ENCODE measurements at regions not wholly inside any gene's neighbourhood (a gene's known extent, or its start where the extent isn't known, plus 50 kb on each side); places are given as distances from the start of the nearest gene placed in this dataset.
"Not testable (repeated sequence)": the region's sequence is repeated elsewhere in the genome, so short reads cannot be mapped to it uniquely, and the experiment has no call there.

DNA sequence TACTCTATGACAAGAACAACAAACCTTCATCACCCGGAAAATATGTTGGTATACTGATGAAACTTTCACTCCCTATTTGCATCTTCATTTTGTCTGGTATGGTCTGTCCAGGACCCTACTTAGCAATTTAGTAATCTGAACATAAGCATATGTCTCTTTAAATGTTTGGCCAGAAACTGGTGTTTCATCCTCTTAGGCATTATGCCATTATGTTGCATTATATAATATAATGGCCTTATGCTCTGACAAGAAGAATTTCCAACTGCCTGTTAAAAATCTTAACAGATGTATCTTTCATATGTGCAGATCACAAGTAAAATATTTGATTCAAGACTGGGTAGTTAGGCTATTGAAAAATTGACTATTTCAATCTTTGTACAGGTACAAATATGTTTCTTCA lies 610.6 kb upstream of the PRR20A start:
- DNase-seq (ENCODE audit: low spot score in 2 of 2) = no peak
- Histone ChIP-seq H3K9me3 (no peaks in the 10 kb centered on the region), H3K4me1 (no peaks in the 10 kb centered on the region), H3K27me3 (no peaks in the 10 kb centered on the region), H3K36me3 (no peaks in the 10 kb centered on the region), H3K4me3 (no peak overlapping the region), H3K27ac (no peak overlapping the region)
- 91 to 94% methylated on average over 1 of the region's 1 CpG for WGBS, 2 donors
- TF ChIP-seq POLR2A (IDR thresholded peaks at IDR 0.05) (no peak), EP300 (IDR thresholded peaks at IDR 0.05) (no peak), CTCF (IDR thresholded peaks at IDR 0.05) (no peak)

GRCh38 chr13:56547921-56548320 lies 592.8 kb upstream of the PRR20A start:
- 94 to 96% methylated on average over 11 of the region's 11 CpGs for WGBS, 2 donors
- H3K4me3 ChIP-seq; H3K27me3 ChIP-seq; H3K4me1 ChIP-seq; H3K27ac ChIP-seq; H3K36me3 ChIP-seq; DNase-seq (ENCODE audit: low spot score in 2 of 2); H3K9me3 ChIP-seq: not testable (repeated sequence)

DNA sequence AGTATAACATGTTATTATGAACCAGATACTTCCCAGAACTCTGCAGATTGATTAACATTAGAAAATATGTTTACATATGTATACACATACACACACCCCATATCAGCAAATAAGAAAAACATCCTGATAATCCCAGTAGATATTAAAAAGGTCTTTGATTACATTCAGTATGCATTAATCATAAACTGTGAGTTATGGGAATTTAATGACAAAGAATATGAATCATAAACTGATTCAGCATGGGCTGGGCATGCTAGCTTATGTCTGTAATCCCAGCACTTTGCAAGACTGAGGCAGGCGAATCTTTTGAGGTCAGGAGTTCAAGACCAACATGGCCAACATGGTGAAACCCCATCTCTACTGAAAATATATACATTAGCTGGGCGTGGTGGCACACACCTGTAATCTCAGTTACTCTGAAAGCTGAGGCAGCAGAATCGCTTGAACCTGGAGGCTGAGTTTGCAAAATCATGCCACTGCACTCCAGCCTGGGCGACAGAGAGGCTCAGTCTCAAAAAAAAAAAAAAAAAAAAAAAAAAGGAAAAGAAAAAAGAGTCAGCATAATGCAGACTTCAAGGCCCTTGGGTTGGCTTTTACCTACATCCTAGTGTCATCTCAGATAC lies 581.9 kb upstream of the PRR20A start:
- TF ChIP-seq CTCF (IDR thresholded peaks at IDR 0.05) = no peak
- no peak for TF ChIP-seq POLR2A (IDR thresholded peaks at IDR 0.05)
- no peak for TF ChIP-seq EP300 (IDR thresholded peaks at IDR 0.05)
- DNase-seq (ENCODE audit: low spot score in 2 of 2) = no peak
- Histone ChIP-seq H3K4me1 (no peaks in the 10 kb centered on the region), H3K27me3 (no peaks in the 10 kb centered on the region), H3K9me3 (peaks cover 0 to 2% (median 0%) of the 10 kb centered on the region in 4 donors), H3K4me3 (no peak overlapping the region), H3K36me3 (no peaks in the 10 kb centered on the region), H3K27ac (no peak overlapping the region)
- 66 to 94% methylated on average over 4 of the region's 4 CpGs for WGBS, 2 donors

DNA sequence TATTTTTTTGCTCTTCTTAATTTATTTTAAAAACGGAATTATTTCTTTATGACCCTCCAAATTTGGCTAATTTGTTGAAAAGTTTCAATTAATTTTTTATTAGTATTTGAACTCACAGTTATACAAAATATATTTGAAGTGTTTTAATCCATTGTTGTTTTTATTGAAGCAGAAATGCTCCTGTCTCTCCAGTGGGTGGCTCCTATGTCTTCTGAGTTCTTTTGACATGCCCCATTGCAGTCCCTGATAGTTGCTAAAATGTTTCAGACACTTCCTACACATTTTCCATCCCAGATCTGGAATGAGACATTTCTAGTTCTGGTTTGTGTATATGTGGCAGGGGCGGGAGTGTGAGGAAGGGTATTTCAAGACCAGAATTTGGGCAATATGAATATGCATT lies 579.4 kb upstream of the PRR20A start:
- Histone ChIP-seq H3K4me3 (no peak overlapping the region), H3K4me1 (no peaks in the 10 kb centered on the region), H3K36me3 (no peaks in the 10 kb centered on the region), H3K27me3 (no peaks in the 10 kb centered on the region), H3K9me3 (peaks cover 0 to 2% (median 0%) of the 10 kb centered on the region in 4 donors), H3K27ac (no peak overlapping the region)
- 86 to 90% methylated on average over 2 of the region's 2 CpGs for WGBS, 2 donors
- no peak for DNase-seq (ENCODE audit: low spot score in 2 of 2)
- TF ChIP-seq EP300 (IDR thresholded peaks at IDR 0.05) = no peak
- no peak for TF ChIP-seq CTCF (IDR thresholded peaks at IDR 0.05)
- no peak for TF ChIP-seq POLR2A (IDR thresholded peaks at IDR 0.05)

- Histone ChIP-seq H3K9me3 (no peaks in the 10 kb centered on the region), H3K4me1 (no peaks in the 10 kb centered on the region), H3K27me3 (no peaks in the 10 kb centered on the region), H3K4me3 (no peak overlapping the region), H3K27ac (no peak overlapping the region), H3K36me3 (no peaks in the 10 kb centered on the region)
- TF ChIP-seq EP300 (IDR thresholded peaks at IDR 0.05) (no peak), CTCF (IDR thresholded peaks at IDR 0.05) (no peak), POLR2A (IDR thresholded peaks at IDR 0.05) (no peak)
- no peak for DNase-seq (ENCODE audit: low spot score in 2 of 2)
- 76 to 77% methylated on average over 4 of the region's 4 CpGs for WGBS, 2 donors
These were observed 577.1 kb upstream of the PRR20A start for GRCh38 chr13:56563663-56564062.

DNA sequence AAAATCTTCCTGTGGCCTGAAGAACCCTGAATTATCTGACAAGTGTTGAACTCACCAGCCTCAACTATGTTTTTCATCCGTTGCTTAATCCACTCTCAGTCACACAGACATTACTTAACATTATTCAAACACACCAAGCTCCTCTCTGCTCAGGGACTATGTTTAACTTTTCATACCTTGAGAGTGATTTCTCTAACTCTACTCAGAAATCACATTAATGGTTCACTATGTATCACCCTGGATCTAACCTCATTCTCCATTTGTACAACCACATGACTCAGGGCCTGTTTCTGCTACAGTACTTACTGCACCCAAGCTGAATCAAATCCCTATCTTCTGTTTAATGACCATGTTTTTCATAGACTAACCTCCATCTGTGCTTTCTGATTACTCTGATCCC lies 553.7 kb upstream of the PRR20A start:
- no peaks in the 10 kb centered on the region for H3K9me3 ChIP-seq
- no peak overlapping the region for H3K27ac ChIP-seq
- H3K36me3 ChIP-seq = no peaks in the 10 kb centered on the region
- WGBS, 2 donors = 84 to 89% methylated on average over 1 of the region's 1 CpG
- DNase-seq (ENCODE audit: low spot score in 2 of 2) = no peak
- no peak for TF ChIP-seq CTCF (IDR thresholded peaks at IDR 0.05)
- no peak for TF ChIP-seq EP300 (IDR thresholded peaks at IDR 0.05)
- no peak for TF ChIP-seq POLR2A (IDR thresholded peaks at IDR 0.05)
- H3K4me3 ChIP-seq = no peak overlapping the region
- H3K27me3 ChIP-seq = no peaks in the 10 kb centered on the region
- no peaks in the 10 kb centered on the region for H3K4me1 ChIP-seq

Data from tibial nerve (tissue), 4 donors.